Body of pancreas (tissue), 4 donors: ENCODE measurements at regions not wholly inside any gene's neighbourhood (a gene's known extent, or its start where the extent isn't known, plus 50 kb on each side); places are given as distances from the start of the nearest gene placed in this dataset.

Source experiments
- ATAC-seq: fragments of 150-250 bp; one replicate; pipeline ENCODE4 v1.9.1; 2016
- DNase-seq, 4 donors: peaks; one replicate each; pipeline ENCODE4 v3.0.0-alpha.2; 2019
- H3K27ac ChIP-seq, 4 donors: fragments of 200-600 bp; sonication (generic); 1 replicate in 3 of 4; 2 replicates in 1 of 4; pipeline versions ENCODE4 v1.5.1 to v1.6.1; 2016 to 2019; ENCODE audit warnings: mild to moderate bottlenecking in 1 of 4, mixed read lengths in 1 of 4, moderate library complexity in 1 of 4
- H3K27me3 ChIP-seq, 2 donors: fragments of 200-600 bp; sonication (generic); one replicate each; pipeline ENCODE4 v1.6.0; 2016; ENCODE audit warnings: mild to moderate bottlenecking in 1 of 2
- H3K36me3 ChIP-seq, 2 donors: fragments of 200-600 bp; sonication (generic); replicated peaks in 1 of 2; 2 replicates each; pipeline ENCODE4 v1.5.1; 2016; ENCODE audit warnings: low read depth in 2 of 2; ENCODE audit not compliant: insufficient read depth in 1 of 2
- H3K4me1 ChIP-seq: fragments of 200-600 bp; sonication (generic); one replicate; pipeline ENCODE4 v1.6.0; 2016
- H3K4me3 ChIP-seq, 2 donors: fragments of 200-600 bp; sonication (generic); 1 replicate in 1 of 2; 2 replicates in 1 of 2; pipeline ENCODE4 v1.5.1; 2016 to 2019
- H3K9me3 ChIP-seq, 3 donors: fragments of 200-600 bp; sonication (generic); 1 replicate in 2 of 3; 2 replicates in 1 of 3; pipeline ENCODE4 v1.5.1; 2016
- CTCF ChIP-seq, 7 experiments: fragments of 450-650 bp in 4 of 7; fragments of 200-600 bp in 3 of 7; sonication (generic) in 3 of 7; IDR thresholded peaks; one replicate each; pipeline ENCODE4 v1.5.1; 2016 to 2019; ENCODE audit warnings: antibody characterized with exemption in 7 of 7
- POLR2A ChIP-seq, 3 donors: fragments of 450-650 bp; IDR thresholded peaks; one replicate each; pipeline ENCODE4 v1.6.1; 2016; ENCODE audit warnings: antibody characterized with exemption in 3 of 3, mild to moderate bottlenecking in 2 of 3
- WGBS, 2 donors: methylation state at CpG; one replicate each; pipeline ENCODE4 v1.1.5; 2017; 5-methylcytosine and 5-hydroxymethylcytosine counted together
- intact Hi-C: fragments of 100-400 bp; cut with DNase I; formaldehyde crosslinking; loops from one replicate; pipeline ENCODE4 v1.15.1; 2023

GRCh38 chr6:164455835-164456234, 853.6 kb downstream of the C6orf118 start:
- intact Hi-C loops: no loop called here
- Histone ChIP-seq H3K27me3 (no peaks in the 10 kb centered on the region), H3K36me3 (no peaks in the 10 kb centered on the region), H3K9me3 (no peaks in the 10 kb centered on the region), H3K4me3 (no peak overlapping the region), H3K4me1 (no peaks in the 10 kb centered on the region), H3K27ac (no peak overlapping the region)
- 68 to 77% methylated on average over 7 to 9 of the region's 9 CpGs for WGBS, 2 donors
- ATAC-seq (no peak), DNase-seq (no peak)
- TF ChIP-seq POLR2A (IDR thresholded peaks at IDR 0.05): no peak
- TF ChIP-seq CTCF (IDR thresholded peaks at IDR 0.05): no peak

GRCh38 chr6:164453835-164454234, 855.6 kb downstream of the C6orf118 start:
- ATAC-seq: no peak
- 51 to 58% methylated on average over 3 of the region's 3 CpGs for WGBS, 2 donors

GRCh38 chr6:164442572-164442971, 866.8 kb downstream of the C6orf118 start:
- WGBS, 2 donors: 55 to 61% methylated on average over 2 of the region's 2 CpGs
- Histone ChIP-seq H3K27ac (no peak overlapping the region), H3K4me3 (no peak overlapping the region), H3K4me1 (no peaks in the 10 kb centered on the region), H3K36me3 (no peaks in the 10 kb centered on the region), H3K9me3 (peaks cover 0 to 6% (median 0%) of the 10 kb centered on the region in 3 donors), H3K27me3 (no peaks in the 10 kb centered on the region)
- DNase-seq (no peak), ATAC-seq (no peak)
- intact Hi-C loops: no loop called here
- no peak for TF ChIP-seq POLR2A (IDR thresholded peaks at IDR 0.05)
- no peak for TF ChIP-seq CTCF (IDR thresholded peaks at IDR 0.05)

More at GRCh38 chr6:164453835-164454234, 855.6 kb downstream of the C6orf118 start:
- no peaks in the 10 kb centered on the region for H3K36me3 ChIP-seq
- no peaks in the 10 kb centered on the region for H3K9me3 ChIP-seq
- no peak for DNase-seq
- H3K27me3 ChIP-seq: no peaks in the 10 kb centered on the region
- H3K4me3 ChIP-seq: no peak overlapping the region
- no peak overlapping the region for H3K27ac ChIP-seq
- intact Hi-C loops: no loop called here
- TF ChIP-seq POLR2A (IDR thresholded peaks at IDR 0.05) (no peak), CTCF (IDR thresholded peaks at IDR 0.05) (no peak)
- H3K4me1 ChIP-seq: no peaks in the 10 kb centered on the region

GRCh38 chr6:164439331-164439730, 870.1 kb downstream of the C6orf118 start:
- intact Hi-C loops: no loop called here
- H3K27ac ChIP-seq: no peak overlapping the region
- 41 to 51% methylated on average over 5 of the region's 5 CpGs for WGBS, 2 donors
- no peaks in the 10 kb centered on the region for H3K27me3 ChIP-seq
- peaks cover 0 to 2% (median 0%) of the 10 kb centered on the region in 3 donors for H3K9me3 ChIP-seq
- no peaks in the 10 kb centered on the region for H3K4me1 ChIP-seq
- no peak overlapping the region for H3K4me3 ChIP-seq
- ATAC-seq (no peak), DNase-seq (no peak)
- TF ChIP-seq POLR2A (IDR thresholded peaks at IDR 0.05) (no peak), CTCF (IDR thresholded peaks at IDR 0.05) (no peak)
- no peaks in the 10 kb centered on the region for H3K36me3 ChIP-seq

- TF ChIP-seq POLR2A (IDR thresholded peaks at IDR 0.05) (no peak), CTCF (IDR thresholded peaks at IDR 0.05) (no peak)
- Histone ChIP-seq H3K4me3 (no peak overlapping the region), H3K9me3 (no peaks in the 10 kb centered on the region), H3K4me1 (no peaks in the 10 kb centered on the region), H3K36me3 (no peaks in the 10 kb centered on the region), H3K27me3 (no peaks in the 10 kb centered on the region), H3K27ac (no peak overlapping the region)
- ATAC-seq (no peak), DNase-seq (no peak)
- intact Hi-C loops: no loop called here
- 64 to 76% methylated on average over 5 of the region's 5 CpGs for whole genome bisulfite sequencing, 2 donors
Measured at GRCh38 chr6:164436976-164437375, 872.4 kb downstream of the C6orf118 start.
